Mammary epithelial cell (primary cell): ENCODE measurements at regions not wholly inside any gene's neighbourhood (a gene's known extent, or its start where the extent isn't known, plus 50 kb on each side); places are given as distances from the start of the nearest gene placed in this dataset.

Experiments used
- EZH2 ChIP-seq: IDR thresholded peaks from 2 replicates; pipeline ENCODE4 v1.6.1; 2012; ENCODE audit warnings: low read length, inconsistent platforms, borderline replicate concordance
- TF ChIP-seq, protein P1 (sequence below), 2 donors: IDR thresholded peaks in 1 of 2; conservative IDR thresholded peaks in 1 of 2; 2 replicates each; pipeline ENCODE4 v1.5.1; 2011 to 2012; ENCODE audit warnings: inconsistent platforms in 2 of 2, low read length in 2 of 2, mild to moderate bottlenecking in 2 of 2, control low read depth in 1 of 2, low read depth in 1 of 2; ENCODE audit not compliant: insufficient read depth in 1 of 2; ENCODE audit errors: extremely low read depth in 1 of 2

DNA sequence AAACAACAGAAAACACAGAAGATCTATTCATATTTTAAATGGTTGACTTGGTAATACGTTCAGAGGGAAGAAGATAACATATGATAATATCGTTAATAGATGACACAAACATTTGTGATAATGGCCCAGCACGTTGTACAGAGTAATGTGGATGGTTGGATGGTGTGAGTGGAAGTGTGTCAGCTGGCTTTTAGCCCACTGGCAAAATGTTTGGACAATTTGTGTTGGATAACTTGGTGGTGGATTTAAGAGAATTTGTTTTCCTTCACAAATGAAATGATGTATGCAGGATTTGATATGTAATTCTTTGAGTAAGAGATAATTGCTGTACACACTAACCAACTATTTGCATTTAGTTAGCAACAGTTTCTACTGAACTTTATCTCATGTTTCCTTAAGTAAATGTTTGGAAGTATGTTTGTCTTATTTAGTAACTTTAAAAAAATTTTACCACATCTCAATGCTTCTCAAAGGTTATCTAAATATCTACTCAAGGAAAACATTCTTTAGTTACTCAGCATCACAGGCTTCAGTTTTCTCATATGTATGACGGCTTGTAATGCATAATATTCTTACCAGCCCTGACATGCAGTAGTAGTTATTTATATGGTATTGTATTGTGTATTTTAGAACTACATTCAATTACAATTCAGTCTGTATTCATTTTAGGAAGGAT lies 328.5 kb upstream of the GOLIM4 start:
- TF ChIP-seq, protein P1, sequence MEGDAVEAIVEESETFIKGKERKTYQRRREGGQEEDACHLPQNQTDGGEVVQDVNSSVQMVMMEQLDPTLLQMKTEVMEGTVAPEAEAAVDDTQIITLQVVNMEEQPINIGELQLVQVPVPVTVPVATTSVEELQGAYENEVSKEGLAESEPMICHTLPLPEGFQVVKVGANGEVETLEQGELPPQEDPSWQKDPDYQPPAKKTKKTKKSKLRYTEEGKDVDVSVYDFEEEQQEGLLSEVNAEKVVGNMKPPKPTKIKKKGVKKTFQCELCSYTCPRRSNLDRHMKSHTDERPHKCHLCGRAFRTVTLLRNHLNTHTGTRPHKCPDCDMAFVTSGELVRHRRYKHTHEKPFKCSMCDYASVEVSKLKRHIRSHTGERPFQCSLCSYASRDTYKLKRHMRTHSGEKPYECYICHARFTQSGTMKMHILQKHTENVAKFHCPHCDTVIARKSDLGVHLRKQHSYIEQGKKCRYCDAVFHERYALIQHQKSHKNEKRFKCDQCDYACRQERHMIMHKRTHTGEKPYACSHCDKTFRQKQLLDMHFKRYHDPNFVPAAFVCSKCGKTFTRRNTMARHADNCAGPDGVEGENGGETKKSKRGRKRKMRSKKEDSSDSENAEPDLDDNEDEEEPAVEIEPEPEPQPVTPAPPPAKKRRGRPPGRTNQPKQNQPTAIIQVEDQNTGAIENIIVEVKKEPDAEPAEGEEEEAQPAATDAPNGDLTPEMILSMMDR (conservative IDR thresholded peaks at IDR 0.05 in 1 of 2, IDR thresholded peaks at IDR 0.05 in 1 of 2; ENCODE audit: extremely low read depth in 1 of 2, insufficient read depth in 1 of 2, low read depth in 1 of 2, low read length in 2 of 2): no peak
- no peak for TF ChIP-seq EZH2
